Loucy (cell line): ENCODE measurements at regions not wholly inside any gene's neighbourhood (a gene's known extent, or its start where the extent isn't known, plus 50 kb on each side); places are given as distances from the start of the nearest gene placed in this dataset.

Experiments used
- H2AFZ ChIP-seq: fragments of 200-600 bp; sonication (generic); 2 replicates; pipeline ENCODE4 v1.6.0; 2016; ENCODE audit warnings: antibody characterized with exemption, mild to moderate bottlenecking, low read length, moderate library complexity
- H3F3A ChIP-seq: fragments of 200-600 bp; 2 replicates; pipeline ENCODE4 v1.6.0; 2016; ENCODE audit warnings: antibody characterized with exemption, low read depth, mild to moderate bottlenecking
- H3K27me3 ChIP-seq: fragments of 200-600 bp; sonication (generic); 2 replicates; pipeline ENCODE4 v1.6.1; 2014; ENCODE audit warnings: low read length, mild to moderate bottlenecking; ENCODE audit not compliant: insufficient read depth, poor library complexity, severe bottlenecking
- H3K36me3 ChIP-seq: fragments of 200-600 bp; sonication (generic); 2 replicates; pipeline ENCODE4 v1.6.1; 2016; ENCODE audit warnings: low read length; ENCODE audit not compliant: insufficient read depth
- H3K4me1 ChIP-seq: fragments of 200-600 bp; sonication (generic); 2 replicates; pipeline ENCODE4 v1.5.1; 2014; ENCODE audit warnings: low read length, mild to moderate bottlenecking; ENCODE audit not compliant: insufficient read depth, poor library complexity, severe bottlenecking
- H3K4me2 ChIP-seq: fragments of 200-600 bp; sonication (generic); 2 replicates; pipeline ENCODE4 v1.6.0; 2014; ENCODE audit warnings: antibody characterized with exemption, low read length, low read depth, mild to moderate bottlenecking; ENCODE audit not compliant: poor library complexity, severe bottlenecking
- H3K4me3 ChIP-seq: fragments of 200-600 bp; sonication (generic); 2 replicates; pipeline ENCODE4 v1.5.1; 2014; ENCODE audit warnings: low read length, mild to moderate bottlenecking, mixed read lengths; ENCODE audit not compliant: poor library complexity, severe bottlenecking
- H3K79me2 ChIP-seq: fragments of 200-600 bp; sonication (generic); 2 replicates; pipeline ENCODE4 v1.6.1; 2014; ENCODE audit warnings: low read length; ENCODE audit not compliant: insufficient read depth
- H3K9ac ChIP-seq: fragments of 200-600 bp; sonication (generic); 2 replicates; pipeline ENCODE4 v1.6.0; 2014; ENCODE audit warnings: mild to moderate bottlenecking, low read depth, low read length, moderate library complexity; ENCODE audit not compliant: poor library complexity, severe bottlenecking
- H3K9me2 ChIP-seq: fragments of 200-600 bp; sonication (generic); replicated peaks from 2 replicates; pipeline ENCODE4 v1.6.1; 2016; ENCODE audit warnings: low read depth, low read length, mixed read lengths
- H3K9me3 ChIP-seq: fragments of 200-600 bp; sonication (generic); 2 replicates; pipeline ENCODE4 v1.6.1; 2014; ENCODE audit warnings: mild to moderate bottlenecking, antibody characterized with exemption, low read length, low read depth; ENCODE audit not compliant: insufficient read depth
- H4K20me1 ChIP-seq: fragments of 200-600 bp; sonication (generic); 2 replicates; pipeline ENCODE4 v1.6.0; 2014; ENCODE audit warnings: antibody characterized with exemption, low read length, mild to moderate bottlenecking; ENCODE audit not compliant: insufficient read depth, poor library complexity, severe bottlenecking
- CTCF ChIP-seq: fragments of 200-600 bp; sonication (generic); conservative IDR thresholded peaks from 2 replicates; pipeline ENCODE4 v1.5.1; 2014; ENCODE audit warnings: mild to moderate bottlenecking, antibody characterized with exemption, low read length
- EZH2phosphoT487 ChIP-seq: fragments of 200-600 bp; IDR thresholded peaks from 2 replicates; pipeline ENCODE4 v1.6.1; 2018; ENCODE audit warnings: antibody characterized with exemption, mild to moderate bottlenecking, moderate library complexity, borderline replicate concordance

- no peaks in the 10 kb centered on the region for H3K9me2 ChIP-seq
- no peaks in the 10 kb centered on the region for H4K20me1 ChIP-seq
- no peaks in the 10 kb centered on the region for H3F3A ChIP-seq
- no peaks in the 10 kb centered on the region for H3K36me3 ChIP-seq
- H3K4me2 ChIP-seq: no peak overlapping the region
- no peak overlapping the region for H3K4me3 ChIP-seq
- H3K27me3 ChIP-seq: no peaks in the 10 kb centered on the region
- H3K9me3 ChIP-seq: no peaks in the 10 kb centered on the region
- H3K9ac ChIP-seq: no peak overlapping the region
- TF ChIP-seq CTCF: no peak
- H2AFZ ChIP-seq: no peak overlapping the region
- H3K4me1 ChIP-seq: no peaks in the 10 kb centered on the region
- no peaks in the 10 kb centered on the region for H3K79me2 ChIP-seq
Measured at GRCh38 chr5:167688341-167689130, 602.9 kb upstream of the WWC1 start.

- H3F3A ChIP-seq: no peaks in the 10 kb centered on the region
- H3K9me3 ChIP-seq: no peaks in the 10 kb centered on the region
- no peak overlapping the region for H3K9ac ChIP-seq
- no peaks in the 10 kb centered on the region for H3K4me1 ChIP-seq
- no peak overlapping the region for H3K4me3 ChIP-seq
- H3K4me2 ChIP-seq: no peak overlapping the region
- no peak overlapping the region for H2AFZ ChIP-seq
- H3K27me3 ChIP-seq: no peaks in the 10 kb centered on the region
- H4K20me1 ChIP-seq: no peaks in the 10 kb centered on the region
- no peaks in the 10 kb centered on the region for H3K36me3 ChIP-seq
- H3K9me2 ChIP-seq: no peaks in the 10 kb centered on the region
- no peaks in the 10 kb centered on the region for H3K79me2 ChIP-seq
- no peak for TF ChIP-seq EZH2phosphoT487
Measured at GRCh38 chr5:167694325-167695147, 596.9 kb upstream of the WWC1 start.

- H3K27me3 ChIP-seq: no peaks in the 10 kb centered on the region
- no peaks in the 10 kb centered on the region for H3K36me3 ChIP-seq
- H3K9me2 ChIP-seq: no peaks in the 10 kb centered on the region
- no peak overlapping the region for H3K4me2 ChIP-seq
- H3K9ac ChIP-seq: no peak overlapping the region
- no peak overlapping the region for H3K4me3 ChIP-seq
- no peak overlapping the region for H2AFZ ChIP-seq
- no peaks in the 10 kb centered on the region for H3K4me1 ChIP-seq
- H3K9me3 ChIP-seq: no peaks in the 10 kb centered on the region
- H3F3A ChIP-seq: no peaks in the 10 kb centered on the region
- no peak for TF ChIP-seq EZH2phosphoT487
- TF ChIP-seq CTCF: no peak
- H4K20me1 ChIP-seq: no peaks in the 10 kb centered on the region
- no peaks in the 10 kb centered on the region for H3K79me2 ChIP-seq
Measured at GRCh38 chr5:167696558-167697314, 594.7 kb upstream of the WWC1 start.
